Uterus (tissue), 3 donors: ENCODE measurements at regions not wholly inside any gene's neighbourhood (a gene's known extent, or its start where the extent isn't known, plus 50 kb on each side); places are given as distances from the start of the nearest gene placed in this dataset.

Source experiments
- DNase-seq, 2 donors: peaks; one replicate each; pipeline ENCODE4 v3.0.0-alpha.2; 2019 to 2020
- H3K27ac ChIP-seq, 2 donors: fragments of 200-600 bp; sonication (generic); 1 replicate in 1 of 2; 2 replicates in 1 of 2; pipeline ENCODE4 v1.5.1; 2016 to 2018
- H3K27me3 ChIP-seq, 2 donors: fragments of 200-600 bp; sonication (generic); one replicate each; pipeline ENCODE4 v1.5.1; 2018 to 2019; ENCODE audit warnings: control low read depth in 1 of 2
- H3K36me3 ChIP-seq, 2 donors: fragments of 200-600 bp; sonication (generic); one replicate each; pipeline ENCODE4 v1.5.1; 2019; ENCODE audit warnings: control low read depth in 1 of 2
- H3K4me1 ChIP-seq, 2 donors: fragments of 200-600 bp; sonication (generic); one replicate each; pipeline ENCODE4 v1.5.1; 2018 to 2019; ENCODE audit warnings: control low read depth in 1 of 2
- H3K4me3 ChIP-seq, 2 donors: fragments of 200-600 bp; sonication (generic); 1 replicate in 1 of 2; 2 replicates in 1 of 2; pipeline ENCODE4 v1.5.1; 2018 to 2019; ENCODE audit warnings: mild to moderate bottlenecking in 1 of 2
- H3K9me3 ChIP-seq, 2 donors: fragments of 200-600 bp; sonication (generic); one replicate each; pipeline ENCODE4 v1.5.1; 2019; ENCODE audit warnings: control low read depth in 1 of 2
- POLR2A ChIP-seq, 2 donors: fragments of 450-650 bp; IDR thresholded peaks; one replicate each; pipeline ENCODE4 v1.6.1; 2016; ENCODE audit warnings: antibody characterized with exemption in 2 of 2, mild to moderate bottlenecking in 1 of 2, moderate library complexity in 1 of 2
- intact Hi-C: fragments of 100-400 bp; cut with DNase I; formaldehyde crosslinking; loops from one replicate; pipeline ENCODE4 v1.15.1; 2023; ENCODE audit warnings: low total_unique reads
- TF ChIP-seq, protein P1 (sequence below), 4 experiments: fragments of 200-600 bp in 2 of 4; fragments of 450-650 bp in 2 of 4; sonication (generic) in 2 of 4; IDR thresholded peaks; one replicate each; pipeline ENCODE4 v1.5.1; 2016 to 2019; ENCODE audit warnings: antibody characterized with exemption in 4 of 4, mild to moderate bottlenecking in 2 of 4, moderate library complexity in 1 of 4
- donor health status: DM: yes; HTN: yes; CAD: no.

DNA sequence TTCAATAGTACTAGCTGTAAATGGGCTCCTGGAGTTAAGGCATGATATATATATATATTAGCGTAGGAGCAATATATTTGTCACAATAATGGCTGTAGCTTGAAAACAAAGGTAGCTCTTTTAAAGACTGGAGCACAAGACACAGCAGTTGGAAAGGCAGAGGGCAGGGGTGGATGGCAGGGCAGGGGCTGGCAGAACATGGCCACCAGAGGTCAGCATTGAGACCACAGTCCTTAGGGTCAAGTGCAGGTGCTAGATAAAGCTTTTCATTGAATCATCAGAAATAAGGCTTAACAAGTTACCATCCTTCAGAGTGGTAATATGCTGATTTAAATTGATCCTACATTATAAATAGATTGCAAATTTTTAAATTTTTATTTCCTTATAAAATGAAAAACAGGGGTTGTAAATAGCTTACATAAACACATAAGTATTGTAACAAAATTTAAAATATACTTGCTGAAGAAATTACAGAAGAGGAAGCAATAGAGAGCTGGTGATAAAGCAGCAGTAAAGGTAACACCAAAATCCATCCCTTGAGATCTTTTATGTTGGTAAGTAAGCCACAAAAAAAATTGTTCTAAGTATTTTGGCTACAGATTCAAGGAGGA, 161.2 kb upstream of the PIEZO2 start:
- Histone ChIP-seq H3K4me3 (no peak overlapping the region), H3K27me3 (no peaks in the 10 kb centered on the region), H3K4me1 (no peaks in the 10 kb centered on the region), H3K9me3 (no peaks in the 10 kb centered on the region), H3K27ac (no peak overlapping the region), H3K36me3 (no peaks in the 10 kb centered on the region)
- TF ChIP-seq POLR2A (IDR thresholded peaks at IDR 0.05): no peak
- TF ChIP-seq, protein P1, sequence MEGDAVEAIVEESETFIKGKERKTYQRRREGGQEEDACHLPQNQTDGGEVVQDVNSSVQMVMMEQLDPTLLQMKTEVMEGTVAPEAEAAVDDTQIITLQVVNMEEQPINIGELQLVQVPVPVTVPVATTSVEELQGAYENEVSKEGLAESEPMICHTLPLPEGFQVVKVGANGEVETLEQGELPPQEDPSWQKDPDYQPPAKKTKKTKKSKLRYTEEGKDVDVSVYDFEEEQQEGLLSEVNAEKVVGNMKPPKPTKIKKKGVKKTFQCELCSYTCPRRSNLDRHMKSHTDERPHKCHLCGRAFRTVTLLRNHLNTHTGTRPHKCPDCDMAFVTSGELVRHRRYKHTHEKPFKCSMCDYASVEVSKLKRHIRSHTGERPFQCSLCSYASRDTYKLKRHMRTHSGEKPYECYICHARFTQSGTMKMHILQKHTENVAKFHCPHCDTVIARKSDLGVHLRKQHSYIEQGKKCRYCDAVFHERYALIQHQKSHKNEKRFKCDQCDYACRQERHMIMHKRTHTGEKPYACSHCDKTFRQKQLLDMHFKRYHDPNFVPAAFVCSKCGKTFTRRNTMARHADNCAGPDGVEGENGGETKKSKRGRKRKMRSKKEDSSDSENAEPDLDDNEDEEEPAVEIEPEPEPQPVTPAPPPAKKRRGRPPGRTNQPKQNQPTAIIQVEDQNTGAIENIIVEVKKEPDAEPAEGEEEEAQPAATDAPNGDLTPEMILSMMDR (IDR thresholded peaks at IDR 0.05): no peak
- intact Hi-C loops: no loop called here
- no peak for DNase-seq

DNA sequence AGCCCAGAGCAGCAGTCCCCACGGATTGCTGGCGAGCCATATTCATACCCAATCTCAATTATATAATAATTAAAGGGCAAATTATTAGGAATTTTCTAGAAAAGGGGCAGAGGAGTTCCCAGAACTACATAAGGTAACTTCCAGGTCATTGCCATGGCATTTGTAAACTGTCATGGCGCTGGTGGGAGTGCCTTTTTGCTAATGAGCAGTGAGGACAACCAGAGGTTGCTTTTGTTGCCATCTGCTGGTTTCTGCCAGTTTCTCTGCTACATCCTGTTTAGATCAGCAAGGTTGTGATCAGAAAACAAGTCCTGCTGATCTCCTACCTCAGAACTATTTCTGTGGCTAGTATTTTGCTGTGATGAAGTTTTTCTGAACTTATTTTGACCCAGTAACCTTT, 159.8 kb upstream of the PIEZO2 start:
- DNase-seq: no peak
- Histone ChIP-seq H3K9me3 (no peaks in the 10 kb centered on the region), H3K4me3 (no peak overlapping the region), H3K27ac (no peak overlapping the region), H3K27me3 (no peaks in the 10 kb centered on the region), H3K36me3 (no peaks in the 10 kb centered on the region), H3K4me1 (no peaks in the 10 kb centered on the region)
- TF ChIP-seq POLR2A (IDR thresholded peaks at IDR 0.05): no peak
- TF ChIP-seq, protein P1 (IDR thresholded peaks at IDR 0.05): no peak
- intact Hi-C loops: no loop called here

DNA sequence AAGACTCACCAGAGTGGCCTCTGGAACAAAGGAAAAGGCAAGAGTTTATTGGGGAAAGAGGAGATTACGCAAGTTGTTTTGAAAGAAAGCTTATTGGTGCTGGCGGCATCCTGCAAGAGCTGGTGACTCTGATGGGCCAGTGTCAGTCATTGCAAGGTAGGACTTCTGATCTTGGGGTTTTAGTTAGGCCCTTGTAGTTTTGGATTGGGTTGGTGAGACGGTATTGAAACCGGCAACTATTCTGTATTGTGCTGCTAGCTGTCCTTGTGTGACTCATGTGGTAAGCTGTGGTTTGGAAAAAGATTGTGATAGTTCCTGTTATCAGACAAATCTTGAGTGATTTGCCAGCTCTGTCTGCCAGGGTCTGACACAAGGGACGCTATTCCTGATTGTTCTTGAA, 159.1 kb upstream of the PIEZO2 start:
- TF ChIP-seq, protein P1 (IDR thresholded peaks at IDR 0.05): no peak
- no peak for TF ChIP-seq POLR2A (IDR thresholded peaks at IDR 0.05)
- H3K9me3 ChIP-seq: no peaks in the 10 kb centered on the region
- H3K27ac ChIP-seq: no peak overlapping the region
- no peak for DNase-seq
- H3K27me3 ChIP-seq: no peaks in the 10 kb centered on the region
- intact Hi-C loops: no loop called here
- no peak overlapping the region for H3K4me3 ChIP-seq
- H3K36me3 ChIP-seq: no peaks in the 10 kb centered on the region
- no peaks in the 10 kb centered on the region for H3K4me1 ChIP-seq

DNA sequence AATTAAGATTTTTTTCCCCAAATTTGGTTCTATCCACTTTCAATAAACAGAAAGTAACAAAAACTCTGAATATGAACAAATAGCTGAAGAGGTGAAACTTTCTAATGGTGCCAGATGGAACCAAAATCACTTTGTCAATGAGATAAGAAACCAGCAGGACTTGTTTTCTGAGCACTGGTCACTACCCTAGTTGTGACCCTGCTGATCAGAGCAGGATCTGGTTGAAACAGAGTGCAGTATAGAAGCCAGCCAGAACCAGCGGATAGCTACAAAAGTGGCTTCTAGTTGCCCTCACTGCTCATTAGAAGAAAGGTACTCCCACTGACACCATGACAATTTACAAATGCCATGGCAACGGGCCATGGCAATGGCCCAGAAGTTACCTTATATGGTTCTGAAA, 158.3 kb upstream of the PIEZO2 start:
- Histone ChIP-seq H3K9me3 (no peaks in the 10 kb centered on the region), H3K27ac (no peak overlapping the region), H3K4me1 (no peaks in the 10 kb centered on the region), H3K27me3 (no peaks in the 10 kb centered on the region), H3K4me3 (no peak overlapping the region), H3K36me3 (no peaks in the 10 kb centered on the region)
- intact Hi-C loops: no loop called here
- no peak for DNase-seq
- TF ChIP-seq, protein P1 (IDR thresholded peaks at IDR 0.05): no peak
- TF ChIP-seq POLR2A (IDR thresholded peaks at IDR 0.05): no peak

DNA sequence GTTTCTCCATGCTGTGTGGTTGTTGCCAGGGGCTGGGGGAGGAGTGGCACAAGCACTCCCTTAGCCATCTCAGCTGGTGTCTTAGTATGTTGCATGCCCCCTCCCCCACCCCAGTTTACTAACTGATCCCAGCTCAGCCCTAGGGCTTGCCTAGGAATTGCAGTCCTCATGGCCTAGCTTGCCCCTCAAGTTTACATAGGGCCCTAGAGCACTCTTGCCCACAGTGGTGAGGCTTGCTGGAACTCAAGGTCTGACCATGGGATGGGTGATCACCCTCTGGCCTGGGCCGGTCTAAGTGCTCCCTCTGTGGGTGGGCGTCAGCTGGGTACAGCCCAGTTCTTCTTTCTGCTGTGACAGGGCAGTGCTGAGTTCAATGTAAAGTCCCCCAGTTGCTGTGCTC, 156.1 kb upstream of the PIEZO2 start:
- intact Hi-C loops: no loop called here
- Histone ChIP-seq H3K4me3 (no peak overlapping the region), H3K27me3 (no peaks in the 10 kb centered on the region), H3K9me3 (no peaks in the 10 kb centered on the region), H3K36me3 (no peaks in the 10 kb centered on the region), H3K4me1 (no peaks in the 10 kb centered on the region), H3K27ac (no peak overlapping the region)
- no peak for DNase-seq
- TF ChIP-seq, protein P1 (IDR thresholded peaks at IDR 0.05): no peak
- TF ChIP-seq POLR2A (IDR thresholded peaks at IDR 0.05): no peak
